Body of pancreas (tissue), 4 donors: ENCODE measurements at regions not wholly inside any gene's neighbourhood (a gene's known extent, or its start where the extent isn't known, plus 50 kb on each side); places are given as distances from the start of the nearest gene placed in this dataset.

Source experiments
- ATAC-seq: fragments of 150-250 bp; one replicate; pipeline ENCODE4 v1.9.1; 2016
- DNase-seq, 4 donors: peaks; one replicate each; pipeline ENCODE4 v3.0.0-alpha.2; 2019
- H3K27ac ChIP-seq, 4 donors: fragments of 200-600 bp; sonication (generic); 1 replicate in 3 of 4; 2 replicates in 1 of 4; pipeline versions ENCODE4 v1.5.1 to v1.6.1; 2016 to 2019; ENCODE audit warnings: mild to moderate bottlenecking in 1 of 4, mixed read lengths in 1 of 4, moderate library complexity in 1 of 4
- H3K27me3 ChIP-seq, 2 donors: fragments of 200-600 bp; sonication (generic); one replicate each; pipeline ENCODE4 v1.6.0; 2016; ENCODE audit warnings: mild to moderate bottlenecking in 1 of 2
- H3K36me3 ChIP-seq, 2 donors: fragments of 200-600 bp; sonication (generic); replicated peaks in 1 of 2; 2 replicates each; pipeline ENCODE4 v1.5.1; 2016; ENCODE audit warnings: low read depth in 2 of 2; ENCODE audit not compliant: insufficient read depth in 1 of 2
- H3K4me1 ChIP-seq: fragments of 200-600 bp; sonication (generic); one replicate; pipeline ENCODE4 v1.6.0; 2016
- H3K4me3 ChIP-seq, 2 donors: fragments of 200-600 bp; sonication (generic); 1 replicate in 1 of 2; 2 replicates in 1 of 2; pipeline ENCODE4 v1.5.1; 2016 to 2019
- H3K9me3 ChIP-seq, 3 donors: fragments of 200-600 bp; sonication (generic); 1 replicate in 2 of 3; 2 replicates in 1 of 3; pipeline ENCODE4 v1.5.1; 2016
- POLR2A ChIP-seq, 3 donors: fragments of 450-650 bp; IDR thresholded peaks; one replicate each; pipeline ENCODE4 v1.6.1; 2016; ENCODE audit warnings: antibody characterized with exemption in 3 of 3, mild to moderate bottlenecking in 2 of 3
- WGBS, 2 donors: methylation state at CpG; one replicate each; pipeline ENCODE4 v1.1.5; 2017; 5-methylcytosine and 5-hydroxymethylcytosine counted together
- intact Hi-C: fragments of 100-400 bp; cut with DNase I; formaldehyde crosslinking; loops from one replicate; pipeline ENCODE4 v1.15.1; 2023
- TF ChIP-seq, protein P1 (sequence below), 7 experiments: fragments of 450-650 bp in 4 of 7; fragments of 200-600 bp in 3 of 7; sonication (generic) in 3 of 7; IDR thresholded peaks; one replicate each; pipeline ENCODE4 v1.5.1; 2016 to 2019; ENCODE audit warnings: antibody characterized with exemption in 7 of 7

DNA sequence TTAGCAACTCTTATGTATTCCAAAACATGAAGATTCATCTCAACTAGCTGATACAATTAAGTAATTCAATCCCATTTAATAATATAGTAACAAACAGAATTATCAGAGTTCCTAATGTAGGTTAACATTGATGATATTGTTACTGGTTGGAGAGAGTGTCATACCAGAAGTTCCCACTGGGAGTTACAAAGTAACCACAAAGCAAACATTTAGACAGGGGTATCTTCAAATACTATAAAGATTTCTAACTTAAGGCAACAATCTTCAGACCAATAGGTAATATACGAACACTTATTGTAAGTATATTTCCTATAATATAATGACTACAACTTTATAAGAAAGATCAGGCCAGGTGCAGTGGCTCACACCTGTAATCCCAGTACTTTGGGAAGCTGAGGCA, 1372.9 kb upstream of the PIK3C3 start:
- DNase-seq = no peak
- no peak overlapping the region for H3K27ac ChIP-seq
- H3K36me3 ChIP-seq = no peaks in the 10 kb centered on the region
- ATAC-seq = no peak
- intact Hi-C loops = no loop called here
- WGBS, 2 donors = 40 to 42% methylated on average over 1 of the region's 1 CpG
- no peaks in the 10 kb centered on the region for H3K4me1 ChIP-seq
- no peak overlapping the region for H3K4me3 ChIP-seq
- no peaks in the 10 kb centered on the region for H3K9me3 ChIP-seq
- H3K27me3 ChIP-seq = no peaks in the 10 kb centered on the region
- TF ChIP-seq, protein P1, sequence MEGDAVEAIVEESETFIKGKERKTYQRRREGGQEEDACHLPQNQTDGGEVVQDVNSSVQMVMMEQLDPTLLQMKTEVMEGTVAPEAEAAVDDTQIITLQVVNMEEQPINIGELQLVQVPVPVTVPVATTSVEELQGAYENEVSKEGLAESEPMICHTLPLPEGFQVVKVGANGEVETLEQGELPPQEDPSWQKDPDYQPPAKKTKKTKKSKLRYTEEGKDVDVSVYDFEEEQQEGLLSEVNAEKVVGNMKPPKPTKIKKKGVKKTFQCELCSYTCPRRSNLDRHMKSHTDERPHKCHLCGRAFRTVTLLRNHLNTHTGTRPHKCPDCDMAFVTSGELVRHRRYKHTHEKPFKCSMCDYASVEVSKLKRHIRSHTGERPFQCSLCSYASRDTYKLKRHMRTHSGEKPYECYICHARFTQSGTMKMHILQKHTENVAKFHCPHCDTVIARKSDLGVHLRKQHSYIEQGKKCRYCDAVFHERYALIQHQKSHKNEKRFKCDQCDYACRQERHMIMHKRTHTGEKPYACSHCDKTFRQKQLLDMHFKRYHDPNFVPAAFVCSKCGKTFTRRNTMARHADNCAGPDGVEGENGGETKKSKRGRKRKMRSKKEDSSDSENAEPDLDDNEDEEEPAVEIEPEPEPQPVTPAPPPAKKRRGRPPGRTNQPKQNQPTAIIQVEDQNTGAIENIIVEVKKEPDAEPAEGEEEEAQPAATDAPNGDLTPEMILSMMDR (IDR thresholded peaks at IDR 0.05) = peak in 3 of 7 experiments; percentile 6 to 21 (median 11)
- no peak for TF ChIP-seq POLR2A (IDR thresholded peaks at IDR 0.05)

GRCh38 chr18:40577981-40578365, 1377.1 kb upstream of the PIK3C3 start:
- 33 to 53% methylated on average over 4 of the region's 4 CpGs for WGBS, 2 donors
- no peak for ATAC-seq

GRCh38 chr18:40577239-40577980, 1377.6 kb upstream of the PIK3C3 start:
- Histone ChIP-seq H3K4me3 (no peak overlapping the region), H3K27me3 (no peaks in the 10 kb centered on the region), H3K9me3 (no peaks in the 10 kb centered on the region), H3K36me3 (no peaks in the 10 kb centered on the region), H3K27ac (no peak overlapping the region), H3K4me1 (no peaks in the 10 kb centered on the region)
- intact Hi-C loops = no loop called here
- 58 to 64% methylated on average over 5 of the region's 5 CpGs for WGBS, 2 donors
- no peak for TF ChIP-seq POLR2A (IDR thresholded peaks at IDR 0.05)
- TF ChIP-seq, protein P1 (IDR thresholded peaks at IDR 0.05) = no peak
- ATAC-seq = no peak
- DNase-seq = no peak

More at GRCh38 chr18:40577981-40578365, 1377.1 kb upstream of the PIK3C3 start:
- no peak for DNase-seq
- intact Hi-C loops = no loop called here
- H3K4me1 ChIP-seq = no peaks in the 10 kb centered on the region
- no peaks in the 10 kb centered on the region for H3K9me3 ChIP-seq
- H3K4me3 ChIP-seq = no peak overlapping the region
- TF ChIP-seq, protein P1 (IDR thresholded peaks at IDR 0.05) = no peak
- TF ChIP-seq POLR2A (IDR thresholded peaks at IDR 0.05) = no peak
- H3K36me3 ChIP-seq = no peaks in the 10 kb centered on the region
- H3K27ac ChIP-seq = no peak overlapping the region
- H3K27me3 ChIP-seq = no peaks in the 10 kb centered on the region

GRCh38 chr18:40576507-40577115, 1378.4 kb upstream of the PIK3C3 start:
- 36 to 39% methylated on average over 4 of the region's 4 CpGs for WGBS, 2 donors
- TF ChIP-seq, protein P1 (IDR thresholded peaks at IDR 0.05) = no peak
- TF ChIP-seq POLR2A (IDR thresholded peaks at IDR 0.05) = no peak
- Histone ChIP-seq H3K4me1 (no peaks in the 10 kb centered on the region), H3K4me3 (no peak overlapping the region), H3K27me3 (no peaks in the 10 kb centered on the region), H3K27ac (no peak overlapping the region), H3K9me3 (no peaks in the 10 kb centered on the region), H3K36me3 (no peaks in the 10 kb centered on the region)
- no peak for ATAC-seq
- intact Hi-C loops = no loop called here
- no peak for DNase-seq
